Spleen (tissue), 7 donors: ENCODE measurements at regions not wholly inside any gene's neighbourhood (a gene's known extent, or its start where the extent isn't known, plus 50 kb on each side); places are given as distances from the start of the nearest gene placed in this dataset.

ENCODE experiments used
- CTCF ChIP-seq, 11 experiments: fragments of 200-600 bp in 7 of 11; fragments of 450-650 bp in 4 of 11; sonication (generic) in 4 of 11; IDR thresholded peaks in 8 of 11; conservative IDR thresholded peaks in 3 of 11; 1 replicate in 7 of 11; 2 replicates in 4 of 11; pipeline versions ENCODE4 v1.4.0 to v1.8.0; 2016 to 2021; ENCODE audit warnings: antibody characterized with exemption in 11 of 11, inconsistent platforms in 4 of 11, mild to moderate bottlenecking in 1 of 11
- POLR2A ChIP-seq, 3 donors: fragments of 450-650 bp; IDR thresholded peaks; one replicate each; pipeline ENCODE4 v1.5.1; 2017; ENCODE audit warnings: antibody characterized with exemption in 3 of 3, mild to moderate bottlenecking in 1 of 3
- POLR2AphosphoS5 ChIP-seq, 3 donors: sonication (generic); formaldehyde crosslinking; IDR thresholded peaks; one replicate each; pipeline ENCODE4 v1.5.1; 2017; ENCODE audit warnings: antibody characterized with exemption in 3 of 3
- donor health status: DM: no; HTN: no; CAD: no; lungs with moderate emphysema.
- donor health status: DM: no; HTN: no; CAD: no.
- donor health status: DM: no; HTN: no; CAD: no.

- no peak for TF ChIP-seq CTCF (IDR thresholded peaks at IDR 0.05 in 8 of 11, conservative IDR thresholded peaks at IDR 0.05 in 3 of 11)
- TF ChIP-seq POLR2A (IDR thresholded peaks at IDR 0.05) = no peak
- TF ChIP-seq POLR2AphosphoS5 (IDR thresholded peaks at IDR 0.05) = no peak
These were observed 327.0 kb downstream of the NR4A2 start for GRCh38 chr2:156005531-156005930.
